Kidney (tissue), 13 donors: ENCODE measurements at regions not wholly inside any gene's neighbourhood (a gene's known extent, or its start where the extent isn't known, plus 50 kb on each side); places are given as distances from the start of the nearest gene placed in this dataset.

Experiments
- DNase-seq, 5 donors: peaks; one replicate each; pipeline ENCODE4 v3.0.0-alpha.2; 2013 to 2020
- FAIRE-seq: peaks from 2 replicates; lab custom pipeline; 2012; peaks lifted over from hg19 to GRCh38; lab: Jason Lieb, UNC
- H3K27ac ChIP-seq, 2 donors: one replicate each; pipeline ENCODE4 v1.7.0; 2013; ENCODE audit warnings: low read depth in 2 of 2, low read length in 2 of 2, inconsistent platforms in 1 of 2
- H3K27me3 ChIP-seq: one replicate; pipeline ENCODE4 v1.7.1; 2013; ENCODE audit warnings: low read length, inconsistent platforms; ENCODE audit not compliant: control insufficient read depth, insufficient read depth
- H3K36me3 ChIP-seq, 3 donors: one replicate each; pipeline versions ENCODE4 v1.7.0 to v1.7.1; 2013; ENCODE audit warnings: low read length in 3 of 3, control low read depth in 1 of 3, inconsistent platforms in 1 of 3; ENCODE audit not compliant: insufficient read depth in 3 of 3, control insufficient read depth in 2 of 3
- H3K4me1 ChIP-seq, 3 donors: one replicate each; pipeline versions ENCODE4 v1.7.0 to v1.7.1; 2013; ENCODE audit warnings: low read length in 3 of 3, inconsistent platforms in 1 of 3, low read depth in 1 of 3; ENCODE audit not compliant: control insufficient read depth in 2 of 3, insufficient read depth in 2 of 3
- H3K4me3 ChIP-seq, 3 donors: one replicate each; pipeline versions ENCODE4 v1.7.0 to v1.8.1; 2013; ENCODE audit warnings: low read length in 3 of 3, control low read depth in 1 of 3, inconsistent platforms in 1 of 3
- H3K9ac ChIP-seq, 3 donors: one replicate each; pipeline versions ENCODE4 v1.7.0 to v1.7.1; 2013; ENCODE audit warnings: low read length in 3 of 3, control low read depth in 1 of 3, inconsistent platforms in 1 of 3
- H3K9me3 ChIP-seq, 3 donors: one replicate each; pipeline versions ENCODE4 v1.7.0 to v1.7.1; 2013; ENCODE audit warnings: low read length in 3 of 3, control low read depth in 1 of 3, inconsistent platforms in 1 of 3; ENCODE audit not compliant: control insufficient read depth in 2 of 3, insufficient read depth in 1 of 3
- CTCF ChIP-seq: IDR thresholded peaks from 3 replicates; pipeline ENCODE4 v1.5.1; 2012; ENCODE audit warnings: mild to moderate bottlenecking, moderate library complexity, borderline replicate concordance; ENCODE audit not compliant: insufficient read depth; ENCODE audit errors: extremely low read depth
- intact Hi-C: fragments of 100-400 bp; cut with DNase I; formaldehyde crosslinking; loops from one replicate; pipeline ENCODE4 v1.11.1; 2022
- donor health status: control.
- donor health status: control.
- donor health status: control.
- donor health status: control.
- donor health status: control.
- donor health status: DM: yes; HTN: yes; CAD: no.
- donor health status: Normal renal cell carcinoma (clear cell type).

GRCh38 chr2:150681120-150681804 lies 193.8 kb upstream of the RND3 start:
- H3K4me1 ChIP-seq = no peaks in the 10 kb centered on the region
- FAIRE-seq (no peak), DNase-seq (peak in 1 of 5 donors; percentile 5)
- no peak overlapping the region for H3K27ac ChIP-seq
- H3K4me3 ChIP-seq = no peak overlapping the region
- H3K9ac ChIP-seq = no peak overlapping the region
- H3K27me3 ChIP-seq = no peaks in the 10 kb centered on the region
- intact Hi-C loops = no loop called here
- TF ChIP-seq CTCF = no peak
- no peaks in the 10 kb centered on the region for H3K36me3 ChIP-seq
- H3K9me3 ChIP-seq = no peaks in the 10 kb centered on the region

- Histone ChIP-seq H3K4me1 (no peaks in the 10 kb centered on the region), H3K27me3 (no peaks in the 10 kb centered on the region), H3K4me3 (no peak overlapping the region), H3K9me3 (no peaks in the 10 kb centered on the region), H3K9ac (no peak overlapping the region), H3K27ac (no peak overlapping the region), H3K36me3 (no peaks in the 10 kb centered on the region)
- DNase-seq (no peak), FAIRE-seq (no peak)
- no peak for TF ChIP-seq CTCF
- intact Hi-C loops = no loop called here
Measured at GRCh38 chr2:150679456-150680120, 192.1 kb upstream of the RND3 start.

- Histone ChIP-seq H3K4me3 (no peak overlapping the region), H3K27ac (no peak overlapping the region), H3K9ac (no peak overlapping the region), H3K27me3 (no peaks in the 10 kb centered on the region), H3K4me1 (no peaks in the 10 kb centered on the region), H3K36me3 (no peaks in the 10 kb centered on the region), H3K9me3 (no peaks in the 10 kb centered on the region)
- intact Hi-C loops = no loop called here
- no peak for TF ChIP-seq CTCF
- DNase-seq (no peak), FAIRE-seq (no peak)
Measured at GRCh38 chr2:150677551-150677950, 190.1 kb upstream of the RND3 start.
